T-helper 2 cell treated with Interferon-gamma antibody and Interleukin-4, amounts not matched to agents 5 μg/mL and 100 μg/mL, for 36 hours (primary cell): ENCODE measurements at regions not wholly inside any gene's neighbourhood (a gene's known extent, or its start where the extent isn't known, plus 50 kb on each side); places are given as distances from the start of the nearest gene placed in this dataset.
"Not testable (repeated sequence)": the region's sequence is repeated elsewhere in the genome, so short reads cannot be mapped to it uniquely, and the experiment has no call there.

ENCODE experiments used
- DNase-seq: peaks from one replicate; pipeline ENCODE4 v3.0.0; 2021; ENCODE audit warnings: low spot score
- H3K27ac Mint-ChIP-seq: one replicate; pipeline ENCODE4 v1.8.0; 2021; ENCODE audit warnings: mild to moderate bottlenecking, mixed read lengths
- H3K27me3 Mint-ChIP-seq: one replicate; pipeline ENCODE4 v1.8.0; 2021; ENCODE audit warnings: low read depth, mixed read lengths
- H3K36me3 Mint-ChIP-seq: one replicate; pipeline ENCODE4 v1.8.0; 2021; ENCODE audit warnings: low read depth, mixed read lengths
- H3K4me1 Mint-ChIP-seq: one replicate; pipeline ENCODE4 v1.8.0; 2021; ENCODE audit warnings: low read depth, mixed read lengths
- H3K4me3 Mint-ChIP-seq: one replicate; pipeline ENCODE4 v1.8.0; 2022; ENCODE audit warnings: mild to moderate bottlenecking, moderate library complexity, mixed read lengths
- H3K9me3 Mint-ChIP-seq: one replicate; pipeline ENCODE4 v1.8.0; 2021; ENCODE audit warnings: mixed read lengths

DNA sequence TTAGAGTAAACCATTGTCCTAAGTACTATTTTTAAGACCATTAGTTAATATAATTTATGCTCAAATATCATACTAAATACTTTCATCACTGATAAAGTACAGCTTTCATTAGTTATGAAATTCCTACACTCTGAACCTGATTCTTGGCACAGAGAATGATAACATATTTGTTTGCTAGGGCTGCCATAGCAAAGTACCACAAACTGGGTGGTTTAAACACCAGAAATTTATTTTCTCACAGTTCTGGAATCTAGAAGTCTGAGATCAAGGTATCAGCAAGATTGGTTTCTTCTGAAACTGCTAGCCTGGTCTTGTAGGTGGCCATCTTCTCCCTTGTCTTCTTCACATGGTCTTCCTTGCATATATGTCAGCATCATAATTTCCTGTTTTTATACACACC lies 608.4 kb downstream of the TLE1 start:
- H3K36me3 Mint-ChIP-seq: no peaks in the 10 kb centered on the region
- no peak for DNase-seq
- peaks cover 8% of the 10 kb centered on the region for H3K9me3 Mint-ChIP-seq
- no peak overlapping the region for H3K4me3 Mint-ChIP-seq
- no peak overlapping the region for H3K27ac Mint-ChIP-seq
- H3K4me1 Mint-ChIP-seq: no peaks in the 10 kb centered on the region
- no peaks in the 10 kb centered on the region for H3K27me3 Mint-ChIP-seq

DNA sequence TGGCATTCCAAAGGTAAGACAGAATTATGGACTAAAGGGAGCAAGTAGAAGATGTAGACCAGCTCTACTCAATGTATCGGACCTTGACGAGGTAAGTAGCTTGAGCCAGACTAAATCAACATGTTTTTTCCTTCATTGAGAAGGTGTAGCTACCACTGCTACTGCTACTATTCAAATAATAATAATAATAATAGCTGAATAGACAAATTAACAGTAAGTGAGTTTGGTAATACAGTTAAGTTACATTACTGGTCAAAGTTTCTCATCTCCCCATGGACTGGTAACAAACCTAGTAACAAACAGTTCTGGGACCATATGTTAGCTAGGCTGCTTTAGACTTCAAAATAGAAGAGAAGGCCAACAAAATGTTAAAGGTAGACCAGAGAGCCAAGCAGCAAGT lies 609.2 kb downstream of the TLE1 start:
- Mint-ChIP-seq H3K9me3 (peaks cover 8% of the 10 kb centered on the region), H3K27me3 (no peaks in the 10 kb centered on the region), H3K27ac (no peak overlapping the region), H3K36me3 (no peaks in the 10 kb centered on the region), H3K4me1 (no peaks in the 10 kb centered on the region), H3K4me3 (no peak overlapping the region)
- no peak for DNase-seq

DNA sequence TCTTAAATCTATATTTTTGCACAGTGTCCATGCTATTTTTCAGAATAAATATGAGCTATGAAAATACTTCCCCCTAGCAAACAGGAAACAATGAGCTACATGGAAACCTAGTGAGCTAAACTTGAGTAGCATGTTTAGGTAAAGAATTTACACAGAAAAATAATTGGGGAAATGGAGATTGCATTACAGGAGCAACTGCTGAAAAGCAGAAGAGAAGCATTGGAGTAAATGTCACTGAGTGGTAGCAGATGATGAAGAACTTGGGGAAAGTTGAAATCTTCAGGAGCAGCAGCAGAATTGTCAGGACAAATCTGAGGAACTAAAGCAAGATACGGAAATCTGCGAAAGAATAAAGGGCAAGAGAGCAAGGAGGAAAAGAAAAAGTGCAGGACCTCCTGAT lies 610.3 kb downstream of the TLE1 start:
- Mint-ChIP-seq H3K27ac (no peak overlapping the region), H3K4me3 (no peak overlapping the region), H3K9me3 (peaks cover 8% of the 10 kb centered on the region), H3K36me3 (no peaks in the 10 kb centered on the region), H3K27me3 (no peaks in the 10 kb centered on the region), H3K4me1 (no peaks in the 10 kb centered on the region)
- DNase-seq: no peak

DNA sequence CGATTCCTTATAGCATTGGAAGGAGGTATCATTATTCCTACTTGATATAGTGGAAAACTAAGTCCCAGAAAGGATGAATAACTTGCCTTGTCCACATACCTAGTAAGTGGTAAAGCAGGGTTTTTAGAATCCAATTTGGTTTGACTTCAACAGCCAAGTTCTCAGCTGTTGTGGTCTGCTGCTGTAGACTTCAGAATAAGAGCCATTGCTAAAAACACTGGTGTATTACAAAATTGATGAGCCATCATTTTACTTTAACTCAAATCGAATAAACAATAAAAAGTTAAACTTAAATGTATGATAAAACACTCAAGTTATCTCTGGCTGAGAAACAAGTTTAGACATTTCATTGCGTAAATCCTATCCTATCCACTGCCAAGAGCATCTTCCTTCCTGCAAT lies 610.8 kb downstream of the TLE1 start:
- Mint-ChIP-seq H3K4me1 (no peaks in the 10 kb centered on the region), H3K9me3 (peaks cover 8% of the 10 kb centered on the region), H3K27ac (no peak overlapping the region), H3K36me3 (no peaks in the 10 kb centered on the region), H3K27me3 (no peaks in the 10 kb centered on the region), H3K4me3 (no peak overlapping the region)
- no peak for DNase-seq

DNA sequence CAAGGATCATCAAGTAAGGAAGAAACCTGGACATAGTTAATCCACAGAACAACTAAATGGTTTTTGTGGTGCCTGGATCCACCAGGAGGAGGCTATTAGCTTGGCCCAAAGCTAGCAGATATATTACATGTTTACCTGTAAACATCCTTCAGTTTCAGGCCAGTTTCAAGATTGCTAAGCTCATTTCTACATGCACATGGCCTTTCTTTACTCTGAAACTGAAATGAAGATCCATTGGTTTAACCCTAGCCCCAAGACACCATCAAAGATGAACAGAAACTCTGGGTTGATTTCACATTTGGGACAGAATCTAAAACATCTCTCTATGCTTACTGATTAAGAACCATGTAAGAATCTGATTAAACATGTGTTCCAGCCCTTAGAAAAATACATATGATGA lies 611.8 kb downstream of the TLE1 start:
- H3K27ac Mint-ChIP-seq: no peak overlapping the region
- H3K4me3 Mint-ChIP-seq: no peak overlapping the region
- no peaks in the 10 kb centered on the region for H3K36me3 Mint-ChIP-seq
- H3K4me1 Mint-ChIP-seq: no peaks in the 10 kb centered on the region
- no peaks in the 10 kb centered on the region for H3K27me3 Mint-ChIP-seq
- DNase-seq: no peak
- peaks cover 8% of the 10 kb centered on the region for H3K9me3 Mint-ChIP-seq

DNA sequence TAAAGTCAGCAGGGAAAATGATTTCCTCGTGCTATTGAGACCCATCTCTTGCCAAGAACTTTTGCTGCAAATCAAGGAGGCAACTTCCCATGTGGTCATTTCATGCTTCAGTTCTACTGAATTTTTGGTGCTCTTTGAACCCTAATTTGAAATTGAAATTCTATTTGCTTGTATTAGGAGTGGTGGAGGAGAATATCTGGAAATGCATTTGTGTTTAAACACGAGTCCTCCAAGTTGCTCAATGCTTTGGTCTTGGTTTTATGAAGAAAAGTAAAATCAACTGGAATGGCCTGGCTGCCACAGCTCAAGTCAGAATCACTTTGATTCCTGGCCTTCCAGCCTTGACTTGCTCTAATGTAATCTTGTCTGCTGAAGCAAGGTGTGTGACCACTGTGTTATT lies 613.2 kb downstream of the TLE1 start:
- DNase-seq: no peak
- no peaks in the 10 kb centered on the region for H3K4me1 Mint-ChIP-seq
- H3K27ac Mint-ChIP-seq: no peak overlapping the region
- peaks cover 7% of the 10 kb centered on the region for H3K9me3 Mint-ChIP-seq
- H3K36me3 Mint-ChIP-seq: no peaks in the 10 kb centered on the region
- no peak overlapping the region for H3K4me3 Mint-ChIP-seq
- H3K27me3 Mint-ChIP-seq: no peaks in the 10 kb centered on the region

DNA sequence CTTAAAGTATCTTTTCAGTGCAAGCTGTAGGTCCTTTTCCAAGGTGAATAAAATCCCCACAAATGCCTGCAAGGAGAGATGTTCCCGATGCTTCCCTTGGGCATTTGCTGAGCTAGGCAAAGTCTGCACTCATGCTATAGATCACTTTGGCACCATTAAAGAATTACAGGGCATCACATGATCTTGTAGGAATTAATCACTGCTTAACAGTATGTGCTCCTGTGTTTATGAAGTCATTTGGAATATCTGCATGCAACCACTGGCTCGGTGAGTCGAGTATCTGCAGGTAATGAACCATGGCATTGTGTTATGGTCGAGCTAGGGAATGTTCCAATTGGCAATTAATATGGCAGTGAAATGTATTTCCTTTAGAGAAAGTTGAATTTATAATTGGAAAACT lies 615.1 kb downstream of the TLE1 start:
- peaks cover 8% of the 10 kb centered on the region for H3K9me3 Mint-ChIP-seq
- no peak overlapping the region for H3K27ac Mint-ChIP-seq
- no peak for DNase-seq
- no peaks in the 10 kb centered on the region for H3K27me3 Mint-ChIP-seq
- no peaks in the 10 kb centered on the region for H3K36me3 Mint-ChIP-seq
- no peaks in the 10 kb centered on the region for H3K4me1 Mint-ChIP-seq
- no peak overlapping the region for H3K4me3 Mint-ChIP-seq

DNA sequence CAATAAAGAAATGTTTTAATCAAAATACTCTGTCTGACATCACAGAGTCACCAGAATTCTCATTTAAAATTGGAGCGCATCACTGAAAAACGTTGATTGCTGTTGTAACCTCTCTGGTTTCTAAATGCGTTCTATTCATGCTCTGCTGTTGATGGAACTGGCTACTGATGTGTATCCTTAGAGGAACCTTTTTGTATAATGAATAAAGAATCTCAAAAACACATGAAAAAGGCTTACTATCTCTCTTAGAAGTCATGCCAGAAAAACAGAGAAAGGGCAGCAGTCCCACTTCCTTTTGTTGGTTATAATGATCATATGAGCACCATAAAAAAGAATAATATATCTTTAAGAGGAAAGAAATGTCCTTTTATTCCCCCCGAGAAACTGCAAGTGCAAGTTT lies 615.5 kb downstream of the TLE1 start:
- DNase-seq: no peak
- no peaks in the 10 kb centered on the region for H3K4me1 Mint-ChIP-seq
- no peaks in the 10 kb centered on the region for H3K27me3 Mint-ChIP-seq
- peaks cover 4% of the 10 kb centered on the region for H3K9me3 Mint-ChIP-seq
- H3K27ac Mint-ChIP-seq: no peak overlapping the region
- no peaks in the 10 kb centered on the region for H3K36me3 Mint-ChIP-seq
- no peak overlapping the region for H3K4me3 Mint-ChIP-seq

DNA sequence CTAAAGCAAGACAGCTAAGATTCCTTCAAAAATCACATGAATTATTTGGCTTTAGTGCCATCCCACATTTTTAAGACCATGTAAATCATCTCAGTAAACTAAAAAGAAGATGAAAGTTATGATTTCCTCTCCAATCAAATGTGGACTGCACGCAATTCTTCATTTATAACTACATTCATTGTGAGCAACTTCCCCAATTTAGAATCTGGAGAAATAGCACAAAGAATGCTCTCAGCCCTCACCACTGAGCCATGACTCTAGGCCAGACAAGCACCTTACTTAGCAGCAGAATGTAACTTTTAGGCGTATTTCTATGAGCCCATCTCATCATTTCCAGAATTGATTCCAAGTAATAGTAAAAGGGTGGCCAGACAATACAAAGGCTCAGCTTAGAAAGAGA lies 616.6 kb downstream of the TLE1 start:
- DNase-seq: no peak
- H3K27me3 Mint-ChIP-seq: no peaks in the 10 kb centered on the region
- no peaks in the 10 kb centered on the region for H3K4me1 Mint-ChIP-seq
- no peak overlapping the region for H3K4me3 Mint-ChIP-seq
- no peak overlapping the region for H3K27ac Mint-ChIP-seq
- H3K9me3 Mint-ChIP-seq: peaks cover 7% of the 10 kb centered on the region
- no peaks in the 10 kb centered on the region for H3K36me3 Mint-ChIP-seq

DNA sequence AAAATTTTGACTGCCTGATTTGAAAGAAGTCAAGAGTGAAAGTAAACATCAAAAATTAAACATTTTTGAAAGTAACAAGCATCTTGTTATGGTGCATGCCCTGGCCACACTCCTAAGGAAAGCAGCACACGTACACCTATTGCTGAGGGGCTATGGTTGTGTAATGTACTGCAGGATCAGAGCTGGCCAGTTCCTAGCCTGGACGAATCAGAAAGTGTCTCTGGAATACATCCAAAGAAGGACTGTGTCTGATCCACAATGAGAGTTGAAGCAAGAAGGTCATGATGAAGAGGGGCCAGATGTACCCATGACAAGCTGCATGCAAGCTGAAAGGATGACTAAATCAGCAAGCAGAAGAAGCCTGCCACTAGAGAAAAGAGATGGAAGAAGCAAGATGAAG lies 618.2 kb downstream of the TLE1 start:
- H3K27me3 Mint-ChIP-seq: no peaks in the 10 kb centered on the region
- no peak overlapping the region for H3K27ac Mint-ChIP-seq
- H3K4me3 Mint-ChIP-seq: no peak overlapping the region
- H3K36me3 Mint-ChIP-seq: no peaks in the 10 kb centered on the region
- H3K9me3 Mint-ChIP-seq: peaks cover 19% of the 10 kb centered on the region
- no peaks in the 10 kb centered on the region for H3K4me1 Mint-ChIP-seq
- DNase-seq: no peak

DNA sequence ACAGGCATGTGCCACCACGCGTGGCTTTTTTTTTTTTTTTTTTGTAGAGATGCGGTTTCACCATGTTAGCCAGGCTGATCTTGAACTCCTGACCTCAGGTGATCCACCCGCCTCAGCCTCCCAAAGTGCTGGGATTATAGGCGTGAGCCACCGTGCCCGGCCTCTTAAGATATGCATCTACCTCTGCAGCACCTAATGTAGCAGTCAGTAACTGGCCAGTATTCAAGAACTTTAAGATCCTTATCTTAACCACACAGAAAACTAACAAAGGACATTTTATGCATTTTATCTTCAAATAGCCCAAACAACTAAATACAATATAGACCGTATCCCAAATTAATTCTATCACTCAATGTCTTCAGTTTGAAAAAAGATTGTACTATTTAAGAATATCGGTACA lies 618.7 kb downstream of the TLE1 start:
- Mint-ChIP-seq H3K4me3 (no peak overlapping the region), H3K4me1 (no peaks in the 10 kb centered on the region), H3K27ac (no peak overlapping the region), H3K36me3 (no peaks in the 10 kb centered on the region), H3K9me3 (peaks cover 19% of the 10 kb centered on the region), H3K27me3 (no peaks in the 10 kb centered on the region)
- DNase-seq: no peak

DNA sequence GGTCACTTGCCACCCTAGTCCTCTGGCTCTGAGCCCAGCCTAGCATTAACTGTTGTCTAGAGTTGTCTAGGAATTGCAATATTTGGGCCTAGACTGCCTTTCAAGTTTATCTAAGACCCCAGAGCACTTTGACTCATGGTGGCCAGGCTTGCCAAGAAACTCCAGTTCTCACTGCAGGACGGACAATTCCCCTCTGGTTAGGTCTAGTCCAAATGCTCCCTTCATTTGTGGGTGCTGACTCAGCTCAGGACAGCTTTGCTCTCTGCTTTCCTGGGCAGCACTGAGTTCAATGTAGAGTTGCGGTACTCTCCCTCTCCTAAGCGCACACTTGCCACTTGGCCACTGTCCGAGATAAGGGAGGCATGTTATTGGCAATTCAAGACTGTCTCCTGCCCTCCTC lies 619.4 kb downstream of the TLE1 start:
- H3K9me3 Mint-ChIP-seq: peaks cover 21% of the 10 kb centered on the region
- H3K27me3 Mint-ChIP-seq: no peaks in the 10 kb centered on the region
- no peak for DNase-seq
- H3K27ac Mint-ChIP-seq: no peak overlapping the region
- no peaks in the 10 kb centered on the region for H3K4me1 Mint-ChIP-seq
- H3K36me3 Mint-ChIP-seq: no peaks in the 10 kb centered on the region
- H3K4me3 Mint-ChIP-seq: no peak overlapping the region

DNA sequence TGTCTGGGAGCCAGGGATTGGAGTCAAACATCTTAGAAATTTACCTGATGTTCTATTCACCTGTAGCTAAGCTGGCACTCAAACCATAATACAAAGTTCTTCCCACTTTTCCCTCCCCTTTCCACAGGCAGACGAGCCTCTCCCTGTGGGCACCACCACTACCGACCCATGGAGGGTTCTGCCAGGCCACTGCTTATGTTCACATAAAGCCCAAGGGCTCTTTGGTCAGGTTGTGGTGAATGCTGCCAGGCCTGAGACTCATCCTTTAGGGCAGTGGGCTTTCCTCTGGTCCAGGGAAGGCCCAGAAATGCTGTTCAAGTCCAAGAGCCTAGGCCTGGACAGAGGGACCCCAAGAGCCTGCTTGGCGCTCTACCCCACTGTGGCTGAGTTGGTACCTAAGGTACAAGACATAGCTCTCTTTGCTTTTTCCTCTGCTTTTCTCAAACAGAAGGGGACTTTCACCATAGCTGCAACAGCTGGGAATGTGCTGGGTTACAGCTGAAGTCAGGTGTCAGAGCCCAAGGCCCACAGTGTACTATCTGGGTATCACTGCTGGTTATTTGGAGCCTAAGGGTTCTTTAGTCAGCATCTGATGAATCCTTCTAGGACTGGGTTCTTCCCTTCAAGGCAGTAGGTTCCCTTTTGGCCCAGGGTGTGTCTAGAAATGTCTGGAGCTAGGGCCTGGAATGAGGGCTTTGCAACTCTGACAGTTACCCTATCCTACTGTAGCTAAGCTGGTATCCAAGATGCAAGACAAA lies 620.1 kb downstream of the TLE1 start:
- Mint-ChIP-seq H3K36me3 (no peaks in the 10 kb centered on the region), H3K27me3 (no peaks in the 10 kb centered on the region), H3K4me1 (no peaks in the 10 kb centered on the region), H3K27ac (no peak overlapping the region), H3K9me3 (peaks cover 27% of the 10 kb centered on the region), H3K4me3 (no peak overlapping the region)
- no peak for DNase-seq

DNA sequence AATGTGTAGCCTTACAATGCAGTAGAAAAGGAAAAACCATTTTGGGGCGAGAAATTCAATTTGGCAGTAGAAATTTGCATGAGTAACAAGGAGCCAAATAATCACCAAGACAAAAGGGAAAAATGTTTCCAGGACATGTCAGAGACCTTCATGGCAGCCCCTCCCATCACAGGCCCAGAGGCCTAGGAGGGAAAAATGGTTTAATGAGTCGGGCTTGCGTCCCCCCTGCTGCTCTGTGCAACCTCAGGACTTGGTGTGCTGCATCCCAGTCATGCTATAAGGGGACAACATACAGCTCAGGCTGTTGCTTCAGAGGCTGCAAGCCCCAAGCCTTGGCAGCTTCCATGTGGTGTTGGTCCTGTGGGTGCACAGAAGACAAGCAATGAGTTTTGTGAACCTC lies 626.4 kb downstream of the TLE1 start:
- not testable (repeated sequence) for H3K27ac Mint-ChIP-seq, H3K4me3 Mint-ChIP-seq, H3K4me1 Mint-ChIP-seq, DNase-seq, H3K36me3 Mint-ChIP-seq, H3K27me3 Mint-ChIP-seq
- H3K9me3 Mint-ChIP-seq: peaks cover 40% of the 10 kb centered on the region

DNA sequence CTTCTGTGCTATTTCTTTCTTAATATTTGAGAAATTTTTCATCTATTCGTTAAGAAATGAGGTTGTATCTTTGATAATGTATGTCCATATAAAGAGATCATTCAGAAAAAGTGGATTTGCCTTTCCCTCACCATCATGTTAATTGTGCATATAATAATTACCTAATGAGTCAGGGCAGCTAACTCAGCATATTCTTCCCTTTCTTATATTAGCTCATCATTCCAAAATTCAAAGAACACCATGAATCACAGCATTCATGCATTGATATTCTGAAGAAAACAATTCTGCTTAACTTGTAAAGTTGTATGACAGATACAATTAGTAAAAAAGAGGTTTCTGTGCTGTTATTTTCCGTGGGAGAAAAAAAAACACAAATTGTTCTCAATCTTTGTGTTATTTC lies 630.6 kb downstream of the TLE1 start:
- H3K4me3 Mint-ChIP-seq: no peak overlapping the region
- H3K4me1 Mint-ChIP-seq: no peaks in the 10 kb centered on the region
- H3K27ac Mint-ChIP-seq: no peak overlapping the region
- no peak for DNase-seq
- H3K9me3 Mint-ChIP-seq: peaks cover 17% of the 10 kb centered on the region
- H3K27me3 Mint-ChIP-seq: no peaks in the 10 kb centered on the region
- H3K36me3 Mint-ChIP-seq: no peaks in the 10 kb centered on the region
